GM18498 (cell line): ENCODE measurements at regions not wholly inside any gene's neighbourhood (a gene's known extent, or its start where the extent isn't known, plus 50 kb on each side); places are given as distances from the start of the nearest gene placed in this dataset.

Source experiments
- ATAC-seq: cut with Tn5 transposase; IDR thresholded peaks from one replicate; pipeline ENCODE4 v1.9.1; 2021; ENCODE audit warnings: mild to moderate bottlenecking, moderate library complexity; ENCODE audit not compliant: unreplicated experiment

DNA sequence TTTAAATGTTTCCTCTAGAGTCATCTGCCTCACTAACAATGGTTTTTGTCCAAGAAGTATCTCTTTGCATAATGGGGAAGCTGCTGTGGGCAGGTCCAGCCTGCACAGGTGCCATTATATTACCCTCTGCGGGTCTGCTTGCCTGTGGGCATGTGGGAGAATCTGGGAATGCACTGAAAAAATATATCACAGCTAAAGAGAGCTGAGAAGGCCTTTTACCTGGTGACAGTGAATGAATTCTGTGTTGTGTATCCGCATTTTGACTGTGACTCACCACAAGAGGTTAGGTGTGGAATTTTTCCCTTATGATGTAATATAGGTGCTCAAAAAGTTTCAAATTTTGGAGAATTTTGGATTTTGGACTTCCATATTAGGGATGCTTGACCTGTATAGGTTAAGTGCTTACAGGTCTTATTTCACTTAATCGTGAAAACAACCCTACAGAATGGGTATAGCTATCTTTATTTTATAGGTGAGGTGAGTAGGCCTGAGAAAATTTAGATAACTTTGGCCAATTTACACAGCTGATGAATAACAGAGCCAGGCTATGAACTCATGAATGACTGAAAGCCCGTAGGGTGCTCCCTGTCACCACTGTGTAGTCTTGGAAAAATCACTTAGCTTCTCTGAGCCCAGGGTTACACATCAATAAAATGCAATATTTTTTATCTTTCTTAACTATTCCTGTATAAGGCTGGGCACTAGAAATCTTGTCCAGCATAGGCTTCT is 198.0 kb upstream of the EPHA5 start:
- no peak for ATAC-seq

DNA sequence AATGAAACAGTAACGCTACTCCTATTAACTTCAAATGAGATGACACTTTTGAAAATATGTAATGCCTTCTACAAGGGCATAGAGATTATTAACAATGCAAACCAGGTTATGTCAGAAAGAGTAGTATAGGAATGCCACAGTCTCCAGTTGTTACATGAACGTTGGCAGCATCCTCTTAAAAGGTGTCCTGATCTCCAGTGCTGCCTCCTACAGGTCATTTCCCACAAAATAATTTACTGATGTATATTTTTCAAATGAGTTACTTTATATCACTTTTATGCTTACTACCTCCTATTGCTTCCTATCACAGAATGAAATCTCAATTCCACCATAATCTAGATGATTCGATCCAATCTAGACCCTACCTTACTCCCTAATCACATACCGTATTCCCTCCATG is 195.2 kb upstream of the EPHA5 start:
- ATAC-seq = no peak

DNA sequence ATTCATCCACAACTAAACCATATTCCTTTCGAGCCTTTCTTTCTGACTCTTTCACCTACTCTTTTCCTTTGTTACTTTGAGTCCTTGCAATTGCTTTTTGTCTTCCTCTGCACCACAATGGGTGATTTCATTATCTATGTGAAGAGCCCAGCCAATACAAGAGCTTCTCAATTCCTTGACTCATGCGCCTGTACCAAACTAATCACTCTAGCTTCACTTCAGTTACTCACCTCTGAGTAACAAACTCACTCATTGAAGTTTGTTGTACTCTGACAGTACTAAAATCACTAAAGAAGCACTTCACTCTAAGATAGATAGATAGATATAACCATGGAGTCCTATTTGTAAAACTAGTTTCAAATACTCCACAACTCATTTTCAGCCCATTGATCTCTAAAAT is 191.7 kb upstream of the EPHA5 start:
- ATAC-seq = no peak

DNA sequence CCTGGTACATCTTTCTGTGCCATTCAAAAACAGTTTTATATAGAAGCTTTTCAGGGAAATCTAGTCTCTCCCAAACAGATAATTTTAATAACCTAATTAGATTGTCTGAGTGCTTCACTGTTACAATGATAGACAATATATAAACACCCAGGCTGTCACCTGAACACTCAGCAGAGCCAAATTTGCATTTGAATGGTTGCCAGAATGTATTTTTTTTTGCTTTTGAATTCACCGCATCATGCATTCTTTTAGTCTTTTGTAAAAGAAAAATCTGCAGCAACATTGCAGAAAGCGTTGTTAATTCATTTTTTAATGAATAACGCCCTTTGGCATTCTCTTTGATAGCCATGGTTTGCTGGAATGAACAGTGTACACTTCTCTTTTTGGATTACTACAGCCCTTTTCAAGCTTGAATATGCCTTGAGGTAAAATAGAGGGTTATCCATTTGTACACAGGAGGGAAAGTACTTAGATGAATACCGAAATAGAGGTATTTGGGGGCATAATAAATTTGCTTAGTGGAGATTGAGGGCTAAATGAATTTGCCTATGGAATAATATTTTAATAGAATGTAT is 175.0 kb upstream of the EPHA5 start:
- ATAC-seq = no peak

DNA sequence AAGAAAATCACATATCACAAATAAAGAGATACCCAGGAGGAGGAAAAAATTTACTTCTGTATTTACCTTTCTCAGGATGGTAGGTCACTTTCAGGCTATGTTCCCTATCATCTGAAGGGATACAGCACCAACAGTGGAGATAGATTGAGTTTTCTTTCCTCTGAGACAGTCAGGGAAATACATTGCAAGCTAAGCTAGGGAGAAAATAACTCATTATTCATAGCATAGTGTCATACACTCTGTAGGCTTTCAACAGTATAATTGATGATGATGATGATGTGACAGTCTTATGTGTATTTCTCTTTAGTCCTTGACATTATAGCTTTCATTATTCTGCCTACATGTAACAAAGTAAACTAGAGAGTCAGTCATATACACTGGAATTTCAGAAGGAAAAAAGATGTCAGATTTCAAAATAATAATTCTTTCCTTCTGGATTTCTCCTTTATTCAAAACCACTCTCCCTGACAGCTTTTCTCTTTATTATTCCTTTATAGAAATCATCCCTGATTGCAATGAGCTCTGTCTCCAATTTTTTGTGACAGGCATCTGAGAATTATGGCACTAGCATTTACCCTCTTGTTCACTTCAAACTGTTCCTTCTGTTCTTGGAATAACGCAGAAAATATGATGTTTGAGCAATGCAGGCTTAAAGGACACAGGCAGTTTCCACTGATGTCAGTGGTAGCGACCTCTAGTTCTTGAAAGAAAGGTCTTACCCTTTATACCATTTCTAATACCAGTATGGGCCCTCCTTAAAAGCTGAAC is 169.1 kb upstream of the EPHA5 start:
- no peak for ATAC-seq

DNA sequence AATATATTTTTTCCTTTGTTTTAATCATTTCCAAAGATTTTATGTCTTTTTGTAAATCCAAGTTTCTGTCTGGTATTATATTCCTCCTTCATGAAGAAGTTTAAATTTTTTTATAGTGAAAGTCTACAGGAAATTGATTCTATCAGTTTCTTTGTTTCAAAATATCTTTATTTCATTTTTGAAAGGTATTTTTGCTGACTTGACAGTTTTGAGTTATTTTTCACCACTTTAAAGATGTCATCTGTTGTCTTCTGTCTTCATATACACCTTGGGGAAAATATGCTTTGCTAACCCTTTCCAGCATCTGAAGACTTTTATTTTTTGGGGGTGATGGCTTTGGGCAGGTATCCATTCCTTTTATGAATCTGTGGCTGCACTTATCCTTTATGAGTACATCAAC is 164.4 kb upstream of the EPHA5 start:
- no peak for ATAC-seq

DNA sequence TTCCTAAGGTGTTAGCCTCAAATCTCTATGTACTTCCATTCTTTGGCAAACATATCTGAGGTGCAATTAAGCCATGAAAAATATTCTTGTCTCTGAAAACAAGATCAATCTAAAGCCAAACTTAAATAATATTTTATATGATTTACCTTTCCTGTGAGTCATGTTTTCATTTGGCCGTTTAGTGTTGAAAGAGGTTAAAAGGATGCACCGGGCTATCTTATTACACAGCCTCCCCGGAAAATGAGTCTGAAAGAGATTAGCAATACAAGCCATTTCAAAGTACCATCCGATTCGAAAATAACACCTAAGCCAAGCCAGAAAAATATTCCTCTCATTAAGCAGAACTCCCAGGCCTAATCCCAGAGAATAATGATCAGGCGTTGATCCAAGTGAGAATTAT is 161.5 kb upstream of the EPHA5 start:
- ATAC-seq = no peak

DNA sequence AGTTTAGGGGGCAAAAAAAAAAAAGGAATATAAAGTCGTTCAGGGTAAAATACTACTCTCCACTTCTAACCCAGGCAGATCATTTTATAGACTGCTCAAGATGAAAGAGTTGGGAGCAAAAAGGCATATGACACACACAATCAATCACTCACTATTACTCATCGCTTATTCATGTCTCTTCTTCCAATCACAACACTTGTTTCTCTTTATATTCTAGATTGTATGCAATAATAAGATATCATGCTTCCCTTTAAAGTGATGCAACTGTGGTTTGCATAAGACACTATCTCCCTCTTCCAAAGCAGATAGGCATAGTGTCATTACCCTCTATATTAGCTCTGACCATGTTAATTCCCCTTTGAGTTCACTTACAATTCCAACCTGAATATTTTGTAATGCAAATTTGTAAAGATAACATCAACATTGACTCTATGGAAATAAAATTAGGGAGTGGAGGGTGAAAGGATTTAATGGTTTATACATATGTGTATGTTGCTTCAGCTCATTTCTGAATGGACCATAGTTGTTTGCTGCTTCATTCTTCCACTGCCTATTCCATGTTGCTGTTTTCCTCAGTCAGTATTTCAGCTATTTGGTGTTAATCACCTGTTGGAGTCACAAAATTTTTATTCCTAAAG is 154.9 kb upstream of the EPHA5 start:
- ATAC-seq = no peak

DNA sequence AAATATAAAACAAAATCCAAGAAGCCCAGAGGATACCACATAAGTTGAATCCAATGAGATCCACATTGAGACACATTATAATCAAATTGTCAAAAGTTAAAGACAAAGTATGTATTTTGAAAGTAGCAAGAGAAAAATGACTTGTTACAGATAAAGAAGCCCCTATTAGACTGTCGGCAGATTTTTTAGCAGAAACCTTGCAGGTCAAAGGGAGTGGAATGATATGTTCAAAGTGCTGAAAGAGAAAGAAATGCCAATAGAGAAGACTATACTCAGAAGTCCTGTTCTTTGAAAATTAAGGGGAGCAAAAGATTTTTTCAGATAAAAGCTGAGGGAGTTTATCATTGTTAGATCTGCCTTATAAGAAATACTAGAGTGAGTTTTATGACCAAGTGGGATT is 148.9 kb upstream of the EPHA5 start:
- no peak for ATAC-seq

DNA sequence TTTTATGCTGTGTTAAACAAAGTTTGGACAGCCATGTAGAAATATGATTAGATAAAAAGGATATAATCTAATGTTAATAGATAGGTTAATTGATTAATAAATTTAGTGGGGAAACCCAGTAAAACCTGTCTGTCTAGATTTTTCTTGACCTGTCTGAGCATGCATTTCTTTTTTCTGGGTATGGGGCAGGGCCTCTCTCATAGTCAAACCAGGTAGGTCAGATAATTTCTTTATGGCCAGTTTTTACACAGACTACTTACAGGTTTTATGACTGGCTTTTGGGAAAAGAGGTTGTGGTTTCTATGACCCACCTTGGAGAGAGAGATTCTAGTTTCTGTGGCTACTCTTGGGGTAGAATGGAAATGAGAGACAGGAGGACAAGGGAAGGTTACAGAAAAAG is 135.6 kb upstream of the EPHA5 start:
- ATAC-seq = no peak

DNA sequence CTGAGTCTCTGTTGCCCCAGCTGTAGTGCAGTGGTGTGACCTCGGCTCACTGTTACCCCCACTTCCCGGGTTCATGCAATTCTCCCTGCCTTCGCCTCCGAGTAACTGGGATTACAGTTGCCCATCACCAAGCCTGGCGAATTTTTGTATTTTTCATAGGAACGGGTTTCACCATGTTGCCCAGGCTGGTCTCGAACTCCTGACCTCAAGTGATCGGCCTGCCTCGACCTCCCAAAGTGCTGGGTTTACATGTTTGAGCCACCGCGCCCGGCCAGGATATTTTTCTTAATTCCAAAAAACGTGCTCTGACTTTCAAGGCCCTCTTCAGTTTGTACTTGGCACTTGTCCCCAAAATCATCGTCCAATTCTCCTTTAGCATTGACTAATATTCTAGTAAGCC is 129.2 kb upstream of the EPHA5 start:
- ATAC-seq = no peak

DNA sequence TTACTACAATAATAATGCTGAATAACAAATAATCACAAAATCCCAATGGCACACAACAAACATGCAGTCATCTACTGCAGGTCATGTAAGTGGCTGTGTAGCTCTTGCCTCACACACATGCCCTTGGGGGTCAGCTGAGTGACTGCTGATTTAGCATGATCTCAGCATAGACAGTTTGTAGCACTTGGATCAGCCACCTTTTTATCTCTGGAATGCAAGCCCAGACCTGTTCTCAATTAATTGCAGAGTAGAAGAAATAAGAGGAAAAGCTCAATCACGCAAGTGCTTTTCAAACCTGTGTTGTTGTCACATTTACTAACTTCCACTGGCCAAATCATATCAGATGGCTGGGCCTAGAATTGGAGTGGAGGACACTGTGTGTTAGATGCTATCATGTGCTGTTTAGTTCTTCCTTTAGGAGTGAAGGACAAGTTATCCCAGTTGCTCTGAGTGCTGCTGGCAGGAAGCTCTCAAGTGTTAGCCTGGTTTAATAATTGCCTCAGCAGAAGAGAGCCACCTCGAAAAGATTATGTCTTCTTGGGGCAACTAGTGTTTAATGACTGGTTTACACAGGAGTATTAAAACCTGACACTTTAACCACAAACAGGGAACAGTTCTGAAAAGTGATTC is 128.3 kb upstream of the EPHA5 start:
- no peak for ATAC-seq

DNA sequence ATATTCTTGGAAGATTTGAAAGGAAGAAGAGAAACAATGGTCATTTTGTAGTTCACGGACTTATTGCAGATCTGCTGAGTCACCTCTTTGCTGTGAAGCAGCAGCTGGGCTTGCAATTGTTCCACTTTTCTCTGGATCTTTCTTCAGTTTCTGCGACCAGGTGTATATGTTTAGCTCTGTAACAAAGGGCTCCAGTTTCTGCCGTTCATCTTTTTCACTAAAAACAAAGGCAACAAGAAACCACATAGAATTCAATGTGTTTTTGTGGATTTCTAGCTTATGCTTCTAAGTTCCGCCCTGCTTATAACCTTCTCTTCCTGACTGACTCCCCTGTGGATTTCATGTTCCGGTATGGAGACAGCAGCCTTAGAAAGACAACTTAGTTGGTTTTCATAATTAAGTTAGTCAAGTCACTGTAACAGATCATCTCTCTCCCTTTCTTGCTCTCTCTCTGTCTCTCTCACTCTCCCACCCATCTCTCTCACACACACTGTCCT is 121.6 kb upstream of the EPHA5 start:
- no peak for ATAC-seq

DNA sequence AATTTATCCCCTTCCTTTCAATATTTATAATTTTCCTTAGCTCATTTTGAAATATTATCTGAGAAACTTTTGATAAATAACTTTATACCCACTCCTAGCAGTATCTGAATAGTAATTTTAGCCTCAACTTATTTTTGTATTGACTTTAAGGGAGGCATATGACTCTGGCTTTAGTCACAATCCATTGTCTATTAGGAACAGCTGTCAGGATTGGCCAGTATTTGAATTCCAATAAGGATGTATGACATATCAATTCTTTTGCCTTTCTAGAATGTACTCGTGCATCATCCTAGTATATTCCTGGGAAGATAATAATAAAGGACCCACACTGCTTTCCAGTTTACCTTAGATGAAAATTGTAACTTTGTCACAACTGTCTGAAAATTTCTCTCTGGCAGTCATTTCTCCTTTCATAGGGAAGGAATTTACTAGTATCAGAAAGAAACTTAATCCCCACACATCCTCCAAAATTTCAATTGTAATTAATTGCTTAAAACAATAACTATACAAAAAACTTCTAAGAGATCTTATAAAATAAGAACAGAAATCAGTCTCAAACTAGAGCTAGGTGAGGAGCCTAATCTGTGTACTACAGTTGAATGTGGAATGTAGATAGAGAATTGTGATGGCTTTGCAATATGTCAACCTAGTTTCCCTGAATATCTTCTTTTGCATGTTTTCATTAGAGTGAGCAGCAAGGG is 121.0 kb upstream of the EPHA5 start:
- no peak for ATAC-seq

DNA sequence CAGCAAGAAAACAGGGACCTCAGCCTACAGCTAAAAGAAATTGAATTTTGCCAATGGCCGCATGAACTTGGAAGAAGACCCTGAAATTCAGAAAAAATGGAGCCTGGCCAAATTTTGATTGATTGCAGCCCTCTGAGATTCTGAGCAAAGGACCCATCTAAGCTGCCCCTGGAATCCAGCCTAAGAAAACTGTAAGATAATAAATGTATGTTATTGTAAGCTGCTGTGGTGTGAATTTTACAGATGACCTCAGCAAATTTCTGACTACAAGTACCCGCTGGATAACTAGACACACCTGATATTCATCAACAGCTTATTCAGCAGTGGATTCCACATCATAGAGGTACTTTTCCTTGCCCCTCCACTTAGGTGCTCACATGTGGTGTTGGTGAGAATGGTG is 119.5 kb upstream of the EPHA5 start:
- no peak for ATAC-seq

DNA sequence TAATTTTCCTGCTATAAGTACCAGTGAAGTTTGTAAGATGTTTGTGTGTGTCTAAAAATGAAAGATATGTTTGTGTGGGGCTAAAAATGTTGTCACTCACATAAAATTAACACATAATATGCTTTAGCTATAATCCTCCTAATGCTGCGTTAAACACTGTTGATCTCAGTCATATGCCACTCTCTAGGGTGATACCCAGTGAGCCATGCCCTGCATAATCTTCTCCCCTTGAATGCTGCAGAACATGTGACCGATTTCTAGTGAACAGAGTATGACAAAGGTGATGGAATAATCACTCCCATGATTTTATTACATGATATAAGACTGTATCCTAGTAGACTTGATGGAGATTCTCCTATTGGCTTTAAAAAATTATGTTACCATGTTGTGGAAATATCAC is 119.1 kb upstream of the EPHA5 start:
- ATAC-seq = no peak

DNA sequence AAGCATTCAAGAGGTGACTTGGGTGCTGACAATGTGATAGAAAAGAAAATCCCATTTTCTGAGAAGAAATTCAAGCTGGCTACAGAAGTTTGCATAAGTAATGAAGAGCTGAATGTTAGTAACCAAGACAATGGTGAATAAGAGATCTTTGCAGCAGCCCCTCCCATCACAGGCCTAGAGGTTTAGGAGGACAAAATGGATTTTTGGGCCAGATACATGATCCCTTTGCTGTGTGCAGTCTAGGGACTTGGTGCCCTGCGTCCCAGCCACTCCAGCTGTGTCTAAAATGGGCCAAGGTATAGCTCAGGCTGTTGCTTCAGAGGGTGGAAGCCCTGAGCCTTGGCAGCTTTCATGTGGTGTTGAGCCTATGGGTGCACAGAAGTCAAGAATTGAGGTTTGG is 107.0 kb upstream of the EPHA5 start:
- no peak for ATAC-seq

DNA sequence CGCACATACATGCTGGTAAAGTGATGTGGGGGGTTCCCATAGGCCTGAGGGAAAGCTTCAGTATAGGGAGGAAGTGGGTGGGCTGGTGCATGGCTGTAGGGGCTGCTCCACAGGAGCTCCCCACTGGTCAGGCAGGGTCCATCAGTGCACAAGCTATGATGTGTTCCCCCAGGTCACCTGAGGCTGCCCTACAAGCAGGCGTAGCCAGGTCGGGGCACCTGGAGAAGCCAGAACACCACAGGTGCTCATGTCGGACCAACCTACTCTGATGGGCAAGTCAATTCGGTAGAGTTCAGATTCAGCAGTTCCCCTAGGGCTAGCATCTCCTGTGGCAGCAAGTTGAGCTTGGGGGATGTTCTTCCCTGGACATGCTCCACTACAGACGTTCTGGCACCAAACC is 103.3 kb upstream of the EPHA5 start:
- no peak for ATAC-seq

DNA sequence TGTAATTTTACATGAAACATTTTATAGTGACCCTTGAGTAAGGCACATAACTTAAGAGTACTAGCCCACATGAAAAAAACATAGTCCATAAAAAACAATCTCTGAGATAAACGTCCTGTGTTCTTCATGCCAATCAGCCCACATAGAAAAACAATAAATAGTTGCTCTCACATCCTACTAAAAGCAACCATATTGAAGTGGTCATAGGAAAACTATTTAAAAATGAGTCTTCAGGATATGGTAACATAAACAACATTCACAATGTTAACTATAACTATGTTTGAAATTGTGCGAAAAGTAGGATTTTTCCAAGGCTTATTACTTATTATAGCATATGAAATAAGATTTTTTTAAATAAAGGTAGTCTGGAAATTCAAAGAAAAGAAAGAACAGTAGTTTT is 77.1 kb upstream of the EPHA5 start:
- ATAC-seq = no peak

DNA sequence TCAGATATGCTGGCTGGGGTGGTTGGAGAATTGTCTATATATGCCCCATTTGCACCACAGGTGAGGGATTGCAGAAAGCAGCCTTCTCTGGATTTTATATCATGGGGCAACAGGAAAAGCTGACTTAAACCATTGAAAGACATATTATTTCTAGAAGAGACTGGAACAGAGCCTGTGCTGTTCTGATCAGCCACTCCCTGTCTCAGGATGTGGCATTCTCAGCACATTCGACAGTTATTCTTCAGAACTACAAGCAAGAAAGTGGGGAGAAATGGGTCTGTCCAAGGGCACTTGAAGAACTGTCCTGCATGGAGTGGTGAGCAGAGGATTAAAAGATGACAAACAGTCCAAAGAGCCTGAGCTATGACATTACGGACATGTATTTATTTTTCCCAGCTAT is 67.8 kb upstream of the EPHA5 start:
- ATAC-seq = no peak

DNA sequence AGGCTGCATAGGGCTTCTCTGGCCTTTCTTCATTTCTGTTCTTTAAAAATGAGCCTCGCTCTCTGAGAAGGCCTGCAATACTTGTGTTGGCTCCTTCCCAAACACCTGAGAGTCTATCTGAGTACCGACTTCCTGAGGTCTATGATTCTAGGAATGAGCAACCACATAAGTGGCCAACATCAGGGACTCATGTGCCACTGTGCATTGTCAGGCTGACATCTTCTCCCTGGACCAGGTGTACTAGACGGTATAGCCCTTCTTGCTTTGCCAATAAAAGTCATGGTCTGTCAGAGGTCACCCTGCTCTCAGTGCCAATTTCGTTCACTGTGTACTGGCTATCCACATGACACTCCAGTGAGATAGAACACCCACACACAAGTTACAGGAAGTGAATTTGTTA is 67.4 kb upstream of the EPHA5 start:
- ATAC-seq = no peak
